Hepatocyte (in vitro differentiated cells): ENCODE measurements at regions not wholly inside any gene's neighbourhood (a gene's known extent, or its start where the extent isn't known, plus 50 kb on each side); places are given as distances from the start of the nearest gene placed in this dataset.
A peak's percentile ranks its signal among the peaks of the same experiment; 100 is the strongest.

Experiments
- DNase-seq: peaks from one replicate; pipeline ENCODE4 v3.0.0-alpha.2; 2016; ENCODE audit warnings: low spot score
- H2AFZ ChIP-seq: fragments of 200-600 bp; sonication (generic); 2 replicates; pipeline ENCODE4 v1.6.0; 2016; ENCODE audit warnings: antibody characterized with exemption, mild to moderate bottlenecking
- H3K27ac ChIP-seq: fragments of 200-600 bp; sonication (generic); 2 replicates; pipeline ENCODE4 v1.5.1; 2016; ENCODE audit warnings: mild to moderate bottlenecking
- H3K27me3 ChIP-seq: fragments of 200-600 bp; sonication (generic); 2 replicates; pipeline ENCODE4 v1.6.1; 2016
- H3K36me3 ChIP-seq: fragments of 200-600 bp; sonication (generic); replicated peaks from 2 replicates; pipeline ENCODE4 v1.5.1; 2016; ENCODE audit warnings: low read depth; ENCODE audit not compliant: insufficient read depth
- H3K4me1 ChIP-seq: fragments of 200-600 bp; sonication (generic); 2 replicates; pipeline ENCODE4 v1.5.1; 2016; ENCODE audit warnings: mild to moderate bottlenecking, moderate library complexity; ENCODE audit not compliant: insufficient read depth
- H3K4me2 ChIP-seq: fragments of 200-600 bp; sonication (generic); 2 replicates; pipeline ENCODE4 v1.6.0; 2016
- H3K4me3 ChIP-seq: fragments of 200-600 bp; sonication (generic); 2 replicates; pipeline ENCODE4 v1.5.1; 2016; ENCODE audit warnings: mild to moderate bottlenecking
- H3K79me2 ChIP-seq: fragments of 200-600 bp; sonication (generic); 2 replicates; pipeline ENCODE4 v1.6.0; 2017; ENCODE audit warnings: mild to moderate bottlenecking
- H3K9me2 ChIP-seq: fragments of 200-600 bp; sonication (generic); replicated peaks from 2 replicates; pipeline ENCODE4 v1.6.0; 2017; ENCODE audit warnings: mild to moderate bottlenecking; ENCODE audit not compliant: insufficient read depth
- H3K9me3 ChIP-seq: fragments of 200-600 bp; sonication (generic); 2 replicates; pipeline ENCODE4 v1.5.1; 2016; ENCODE audit warnings: low read depth, mild to moderate bottlenecking
- H4K20me1 ChIP-seq: fragments of 200-600 bp; sonication (generic); 2 replicates; pipeline ENCODE4 v1.6.0; 2016; ENCODE audit warnings: mild to moderate bottlenecking; ENCODE audit not compliant: insufficient read depth, poor library complexity, severe bottlenecking
- CTCF ChIP-seq: fragments of 200-600 bp; sonication (generic); IDR thresholded peaks from 2 replicates; pipeline ENCODE4 v1.5.1; 2016; ENCODE audit warnings: antibody characterized with exemption, mild to moderate bottlenecking; ENCODE audit not compliant: poor library complexity
- EZH2 ChIP-seq: fragments of 200-600 bp; sonication (generic); IDR thresholded peaks from 2 replicates; pipeline ENCODE4 v1.6.1; 2016; ENCODE audit warnings: antibody characterized with exemption, mild to moderate bottlenecking, borderline replicate concordance
- EZH2phosphoT487 ChIP-seq: fragments of 200-600 bp; sonication (generic); IDR thresholded peaks from one replicate; pipeline ENCODE4 v1.6.1; 2018; ENCODE audit warnings: antibody characterized with exemption, mild to moderate bottlenecking, low read depth, moderate library complexity; ENCODE audit not compliant: unreplicated experiment, severe bottlenecking
- WGBS: methylation state at CpG from one replicate; pipeline ENCODE4 v1.1.6; 2016; ENCODE audit warnings: low lambda C conversion rate; ENCODE audit errors: missing lambda C conversion rate; 5-methylcytosine and 5-hydroxymethylcytosine counted together

- no peak for DNase-seq
- H3K4me3 ChIP-seq: no peak overlapping the region
- no peaks in the 10 kb centered on the region for H3K36me3 ChIP-seq
- WGBS: 90% methylated on average over 3 of the region's 3 CpGs
- TF ChIP-seq CTCF (no peak), EZH2 (no peak), EZH2phosphoT487 (no peak)
- H3K9me3 ChIP-seq: no peaks in the 10 kb centered on the region
- no peak overlapping the region for H2AFZ ChIP-seq
- no peaks in the 10 kb centered on the region for H3K4me1 ChIP-seq
- no peaks in the 10 kb centered on the region for H3K79me2 ChIP-seq
- no peaks in the 10 kb centered on the region for H3K9me2 ChIP-seq
- no peak overlapping the region for H3K27ac ChIP-seq
- H3K27me3 ChIP-seq: no peaks in the 10 kb centered on the region
- H3K4me2 ChIP-seq: no peak overlapping the region
- no peaks in the 10 kb centered on the region for H4K20me1 ChIP-seq
Measured at GRCh38 chr1:219362702-219363101, 189.0 kb downstream of the LYPLAL1 start.

GRCh38 chr1:219359126-219359525 lies 185.4 kb downstream of the LYPLAL1 start:
- TF ChIP-seq CTCF: no peak
- no peak for TF ChIP-seq EZH2phosphoT487
- TF ChIP-seq EZH2: no peak
- H3K9me2 ChIP-seq: no peaks in the 10 kb centered on the region
- DNase-seq: no peak
- no peaks in the 10 kb centered on the region for H3K4me1 ChIP-seq
- H3K36me3 ChIP-seq: no peaks in the 10 kb centered on the region
- peak overlapping the region; percentile 1 for H3K27ac ChIP-seq
- no peak overlapping the region for H3K4me2 ChIP-seq
- no peak overlapping the region for H2AFZ ChIP-seq
- H4K20me1 ChIP-seq: no peaks in the 10 kb centered on the region
- H3K27me3 ChIP-seq: no peaks in the 10 kb centered on the region
- H3K79me2 ChIP-seq: no peaks in the 10 kb centered on the region
- no peaks in the 10 kb centered on the region for H3K9me3 ChIP-seq
- no peak overlapping the region for H3K4me3 ChIP-seq
- WGBS: 71% methylated on average over 2 of the region's 2 CpGs

- TF ChIP-seq EZH2phosphoT487 (no peak), CTCF (no peak), EZH2 (no peak)
- no peaks in the 10 kb centered on the region for H3K36me3 ChIP-seq
- no peak for DNase-seq
- H3K4me2 ChIP-seq: no peak overlapping the region
- no peak overlapping the region for H2AFZ ChIP-seq
- H3K9me3 ChIP-seq: no peaks in the 10 kb centered on the region
- H3K27ac ChIP-seq: no peak overlapping the region
- H3K4me1 ChIP-seq: no peaks in the 10 kb centered on the region
- no peak overlapping the region for H3K4me3 ChIP-seq
- 91% methylated on average over 2 of the region's 2 CpGs for WGBS
- no peaks in the 10 kb centered on the region for H3K27me3 ChIP-seq
- H4K20me1 ChIP-seq: no peaks in the 10 kb centered on the region
- H3K9me2 ChIP-seq: no peaks in the 10 kb centered on the region
- H3K79me2 ChIP-seq: no peaks in the 10 kb centered on the region
Measured at GRCh38 chr1:219358080-219358479, 184.4 kb downstream of the LYPLAL1 start.

- Histone ChIP-seq H3K79me2 (no peaks in the 10 kb centered on the region), H3K27me3 (no peaks in the 10 kb centered on the region), H3K4me3 (no peak overlapping the region), H3K9me3 (no peaks in the 10 kb centered on the region), H3K27ac (no peak overlapping the region), H4K20me1 (no peaks in the 10 kb centered on the region), H3K4me1 (no peaks in the 10 kb centered on the region), H3K36me3 (no peaks in the 10 kb centered on the region), H2AFZ (no peak overlapping the region), H3K9me2 (no peaks in the 10 kb centered on the region), H3K4me2 (no peak overlapping the region)
- DNase-seq: no peak
- TF ChIP-seq CTCF (no peak), EZH2phosphoT487 (no peak), EZH2 (no peak)
- WGBS: 79% methylated on average over 4 of the region's 4 CpGs
Measured at GRCh38 chr1:219354962-219355361, 181.3 kb downstream of the LYPLAL1 start.
